ENCODE measurements at regions not wholly inside any gene's neighbourhood (a gene's known extent, or its start where the extent isn't known, plus 50 kb on each side); places are given as distances from the start of the nearest gene placed in this dataset.
"Not testable (repeated sequence)": the region's sequence is repeated elsewhere in the genome, so short reads cannot be mapped to it uniquely, and the experiment has no call there.

- H3K27me3 Mint-ChIP-seq; DNase-seq; H3K4me3 Mint-ChIP-seq; H3K9me3 Mint-ChIP-seq; H3K27ac Mint-ChIP-seq; H3K36me3 Mint-ChIP-seq (ENCODE audit: low read depth); CTCF ChIA-PET; H3K4me1 Mint-ChIP-seq; POLR2A ChIA-PET: not testable (repeated sequence)
Measured at GRCh38 chr14:25316007-25316406, 266.1 kb upstream of the STXBP6 start.

- H3K4me3 Mint-ChIP-seq = no peak overlapping the region
- POLR2A ChIA-PET = no interaction called here
- H3K36me3 Mint-ChIP-seq (ENCODE audit: low read depth) = no peaks in the 10 kb centered on the region
- no peak overlapping the region for H3K27ac Mint-ChIP-seq
- H3K9me3 Mint-ChIP-seq = peaks cover 2% of the 10 kb centered on the region
- no peaks in the 10 kb centered on the region for H3K27me3 Mint-ChIP-seq
- DNase-seq = no peak
- no peaks in the 10 kb centered on the region for H3K4me1 Mint-ChIP-seq
- CTCF ChIA-PET = no interaction called here
Measured at GRCh38 chr14:25308244-25308643, 258.3 kb upstream of the STXBP6 start.

- H3K4me3 Mint-ChIP-seq = no peak overlapping the region
- ChIA-PET POLR2A (no interaction called here), CTCF (no interaction called here)
- H3K4me1 Mint-ChIP-seq = no peaks in the 10 kb centered on the region
- no peaks in the 10 kb centered on the region for H3K36me3 Mint-ChIP-seq (ENCODE audit: low read depth)
- H3K27me3 Mint-ChIP-seq = no peaks in the 10 kb centered on the region
- H3K9me3 Mint-ChIP-seq = peaks cover 2% of the 10 kb centered on the region
- H3K27ac Mint-ChIP-seq = no peak overlapping the region
- DNase-seq = no peak
Measured at GRCh38 chr14:25303934-25304333, 254.0 kb upstream of the STXBP6 start.

GRCh38 chr14:25298238-25298637 is 248.3 kb upstream of the STXBP6 start:
- H3K36me3 Mint-ChIP-seq (ENCODE audit: low read depth) = no peaks in the 10 kb centered on the region
- no peaks in the 10 kb centered on the region for H3K27me3 Mint-ChIP-seq
- no peak overlapping the region for H3K4me3 Mint-ChIP-seq
- no peaks in the 10 kb centered on the region for H3K9me3 Mint-ChIP-seq
- H3K27ac Mint-ChIP-seq = no peak overlapping the region
- ChIA-PET CTCF (no interaction called here), POLR2A (no interaction called here)
- DNase-seq = no peak
- H3K4me1 Mint-ChIP-seq = no peaks in the 10 kb centered on the region

- POLR2A ChIA-PET; H3K27ac Mint-ChIP-seq; CTCF ChIA-PET; DNase-seq; H3K4me1 Mint-ChIP-seq; H3K9me3 Mint-ChIP-seq; H3K4me3 Mint-ChIP-seq; H3K27me3 Mint-ChIP-seq; H3K36me3 Mint-ChIP-seq (ENCODE audit: low read depth): not testable (repeated sequence)
Measured at GRCh38 chr14:25290154-25290553, 240.2 kb upstream of the STXBP6 start.

GRCh38 chr14:25274529-25274928 is 224.6 kb upstream of the STXBP6 start:
- no peak for DNase-seq
- peaks cover 2% of the 10 kb centered on the region for H3K9me3 Mint-ChIP-seq
- ChIA-PET CTCF (no interaction called here), POLR2A (no interaction called here)
- H3K4me1 Mint-ChIP-seq = no peaks in the 10 kb centered on the region
- no peak overlapping the region for H3K4me3 Mint-ChIP-seq
- no peaks in the 10 kb centered on the region for H3K36me3 Mint-ChIP-seq (ENCODE audit: low read depth)
- no peaks in the 10 kb centered on the region for H3K27me3 Mint-ChIP-seq
- H3K27ac Mint-ChIP-seq = no peak overlapping the region

- POLR2A ChIA-PET = no interaction called here
- H3K4me1 Mint-ChIP-seq = no peaks in the 10 kb centered on the region
Measured at GRCh38 chr14:25267186-25267585, 217.2 kb upstream of the STXBP6 start.

GRCh38 chr14:25259470-25259869 is 209.5 kb upstream of the STXBP6 start:
- H3K27ac Mint-ChIP-seq = no peak overlapping the region
- CTCF ChIA-PET = no interaction called here
- POLR2A ChIA-PET = no interaction called here
- H3K27me3 Mint-ChIP-seq = no peaks in the 10 kb centered on the region
- DNase-seq = no peak
- H3K4me1 Mint-ChIP-seq = no peaks in the 10 kb centered on the region
- H3K9me3 Mint-ChIP-seq = peaks cover 2% of the 10 kb centered on the region
- no peaks in the 10 kb centered on the region for H3K36me3 Mint-ChIP-seq (ENCODE audit: low read depth)
- H3K4me3 Mint-ChIP-seq = no peak overlapping the region

More at GRCh38 chr14:25267186-25267585, 217.2 kb upstream of the STXBP6 start:
- Mint-ChIP-seq H3K4me3 (no peak overlapping the region), H3K27ac (no peak overlapping the region), H3K27me3 (no peaks in the 10 kb centered on the region), H3K9me3 (peaks cover 2% of the 10 kb centered on the region), H3K36me3 (ENCODE audit: low read depth) (no peaks in the 10 kb centered on the region)
- DNase-seq = no peak
- CTCF ChIA-PET = no interaction called here

GRCh38 chr14:25252793-25253192 is 202.8 kb upstream of the STXBP6 start:
- no peaks in the 10 kb centered on the region for H3K27me3 Mint-ChIP-seq
- no peak overlapping the region for H3K4me3 Mint-ChIP-seq
- H3K36me3 Mint-ChIP-seq (ENCODE audit: low read depth) = no peaks in the 10 kb centered on the region
- DNase-seq = no peak
- H3K4me1 Mint-ChIP-seq = no peaks in the 10 kb centered on the region
- CTCF ChIA-PET = no interaction called here
- H3K9me3 Mint-ChIP-seq = peaks cover 5% of the 10 kb centered on the region
- no peak overlapping the region for H3K27ac Mint-ChIP-seq
- POLR2A ChIA-PET = no interaction called here

- no peaks in the 10 kb centered on the region for H3K27me3 Mint-ChIP-seq
- ChIA-PET CTCF (no interaction called here), POLR2A (no interaction called here)
- H3K36me3 Mint-ChIP-seq (ENCODE audit: low read depth) = no peaks in the 10 kb centered on the region
- H3K27ac Mint-ChIP-seq = no peak overlapping the region
- peaks cover 5% of the 10 kb centered on the region for H3K9me3 Mint-ChIP-seq
- no peak for DNase-seq
- no peak overlapping the region for H3K4me3 Mint-ChIP-seq
- H3K4me1 Mint-ChIP-seq = no peaks in the 10 kb centered on the region
Measured at GRCh38 chr14:25250516-25250915, 200.6 kb upstream of the STXBP6 start.

- Mint-ChIP-seq H3K4me3 (no peak overlapping the region), H3K36me3 (ENCODE audit: low read depth) (no peaks in the 10 kb centered on the region), H3K27ac (no peak overlapping the region), H3K27me3 (no peaks in the 10 kb centered on the region), H3K4me1 (no peaks in the 10 kb centered on the region), H3K9me3 (peaks cover 2% of the 10 kb centered on the region)
- no peak for DNase-seq
- POLR2A ChIA-PET = no interaction called here
- CTCF ChIA-PET = no interaction called here
Measured at GRCh38 chr14:25247609-25248008, 197.7 kb upstream of the STXBP6 start.

- no peak overlapping the region for H3K27ac Mint-ChIP-seq
- H3K27me3 Mint-ChIP-seq = no peaks in the 10 kb centered on the region
- DNase-seq = no peak
- H3K36me3 Mint-ChIP-seq (ENCODE audit: low read depth) = no peaks in the 10 kb centered on the region
- H3K4me1 Mint-ChIP-seq = no peaks in the 10 kb centered on the region
- H3K4me3 Mint-ChIP-seq = no peak overlapping the region
- H3K9me3 Mint-ChIP-seq = no peaks in the 10 kb centered on the region
- ChIA-PET POLR2A (no interaction called here), CTCF (no interaction called here)
Measured at GRCh38 chr14:25246751-25247150, 196.8 kb upstream of the STXBP6 start.

- Mint-ChIP-seq H3K27me3 (no peaks in the 10 kb centered on the region), H3K4me1 (no peaks in the 10 kb centered on the region), H3K4me3 (no peak overlapping the region), H3K27ac (no peak overlapping the region), H3K9me3 (no peaks in the 10 kb centered on the region), H3K36me3 (ENCODE audit: low read depth) (no peaks in the 10 kb centered on the region)
- ChIA-PET CTCF (no interaction called here), POLR2A (no interaction called here)
- no peak for DNase-seq
Measured at GRCh38 chr14:25239170-25239569, 189.2 kb upstream of the STXBP6 start.

- POLR2A ChIA-PET = no interaction called here
- no peak for DNase-seq
- CTCF ChIA-PET = no interaction called here
- no peaks in the 10 kb centered on the region for H3K9me3 Mint-ChIP-seq
- H3K27me3 Mint-ChIP-seq = no peaks in the 10 kb centered on the region
- no peaks in the 10 kb centered on the region for H3K4me1 Mint-ChIP-seq
- no peaks in the 10 kb centered on the region for H3K36me3 Mint-ChIP-seq (ENCODE audit: low read depth)
- H3K27ac Mint-ChIP-seq = no peak overlapping the region
- H3K4me3 Mint-ChIP-seq = no peak overlapping the region
Measured at GRCh38 chr14:25237845-25238244, 187.9 kb upstream of the STXBP6 start.

GRCh38 chr14:25233613-25234012 is 183.7 kb upstream of the STXBP6 start:
- Mint-ChIP-seq H3K9me3 (no peaks in the 10 kb centered on the region), H3K4me1 (no peaks in the 10 kb centered on the region), H3K27me3 (no peaks in the 10 kb centered on the region), H3K4me3 (no peak overlapping the region), H3K27ac (no peak overlapping the region), H3K36me3 (ENCODE audit: low read depth) (no peaks in the 10 kb centered on the region)
- no peak for DNase-seq
- ChIA-PET CTCF (no interaction called here), POLR2A (no interaction called here)

All from activated CD4-positive, alpha-beta memory T cell treated with anti-CD3 and anti-CD28 coated beads, Interleukin-2, amount 10 ng/mL, durations not matched to agents 7 days and 5 days (primary cell).